ENCODE measurements at regions not wholly inside any gene's neighbourhood (a gene's known extent, or its start where the extent isn't known, plus 50 kb on each side); places are given as distances from the start of the nearest gene placed in this dataset.
"Not testable (repeated sequence)": the region's sequence is repeated elsewhere in the genome, so short reads cannot be mapped to it uniquely, and the experiment has no call there.

GRCh38 chr20:52434453-52434852 is 242.9 kb upstream of the ZFP64 start:
- DNase-seq (ENCODE audit: low read depth in 2 of 2), result no peak

GRCh38 chr20:52434041-52434425 is 242.5 kb upstream of the ZFP64 start:
- DNase-seq (ENCODE audit: low read depth in 2 of 2), result no peak

- no peak for DNase-seq (ENCODE audit: low read depth in 2 of 2)
These were observed 241.9 kb upstream of the ZFP64 start for GRCh38 chr20:52433326-52434040.

- DNase-seq (ENCODE audit: low read depth in 2 of 2), result no peak
These were observed 241.2 kb upstream of the ZFP64 start for GRCh38 chr20:52432740-52433139.

- DNase-seq (ENCODE audit: low read depth in 2 of 2), result no peak
These were observed 237.4 kb upstream of the ZFP64 start for GRCh38 chr20:52429029-52429428.

- no peak for DNase-seq (ENCODE audit: low read depth in 2 of 2)
These were observed 236.4 kb upstream of the ZFP64 start for GRCh38 chr20:52427960-52428359.

- DNase-seq (ENCODE audit: low read depth in 2 of 2), result no peak
These were observed 235.3 kb upstream of the ZFP64 start for GRCh38 chr20:52426856-52427255.

- no peak for DNase-seq (ENCODE audit: low read depth in 2 of 2)
These were observed 234.1 kb upstream of the ZFP64 start for GRCh38 chr20:52425701-52426100.

- no peak for DNase-seq (ENCODE audit: low read depth in 2 of 2)
These were observed 233.7 kb upstream of the ZFP64 start for GRCh38 chr20:52425253-52425652.

GRCh38 chr20:52424357-52424942 is 232.9 kb upstream of the ZFP64 start:
- not testable (repeated sequence) for DNase-seq (ENCODE audit: low read depth in 2 of 2)

- not testable (repeated sequence) for DNase-seq (ENCODE audit: low read depth in 2 of 2)
These were observed 232.1 kb upstream of the ZFP64 start for GRCh38 chr20:52423536-52424140.

GRCh38 chr20:52422574-52423336 is 231.2 kb upstream of the ZFP64 start:
- DNase-seq (ENCODE audit: low read depth in 2 of 2), result no peak

- no peak for DNase-seq (ENCODE audit: low read depth in 2 of 2)
These were observed 229.2 kb upstream of the ZFP64 start for GRCh38 chr20:52420805-52421204.

GRCh38 chr20:52419205-52419604 is 227.6 kb upstream of the ZFP64 start:
- DNase-seq (ENCODE audit: low read depth in 2 of 2), result no peak

GRCh38 chr20:52416953-52417352 is 225.4 kb upstream of the ZFP64 start:
- no peak for DNase-seq (ENCODE audit: low read depth in 2 of 2)

- DNase-seq (ENCODE audit: low read depth in 2 of 2), result no peak
These were observed 220.0 kb upstream of the ZFP64 start for GRCh38 chr20:52411611-52412010.

GRCh38 chr20:52410731-52411234 is 219.2 kb upstream of the ZFP64 start:
- no peak for DNase-seq (ENCODE audit: low read depth in 2 of 2)

GRCh38 chr20:52410182-52410647 is 218.6 kb upstream of the ZFP64 start:
- DNase-seq (ENCODE audit: low read depth in 2 of 2), result no peak

GRCh38 chr20:52405986-52406385 is 214.4 kb upstream of the ZFP64 start:
- DNase-seq (ENCODE audit: low read depth in 2 of 2), result no peak

GRCh38 chr20:52405417-52405816 is 213.8 kb upstream of the ZFP64 start:
- no peak for DNase-seq (ENCODE audit: low read depth in 2 of 2)

GRCh38 chr20:52404671-52405070 is 213.1 kb upstream of the ZFP64 start:
- no peak for DNase-seq (ENCODE audit: low read depth in 2 of 2)

GRCh38 chr20:52402950-52403349 is 211.4 kb upstream of the ZFP64 start:
- DNase-seq (ENCODE audit: low read depth in 2 of 2), result no peak

All from stimulated activated CD8-positive, alpha-beta memory T cell treated with anti-CD3 and anti-CD28 coated beads, Interleukin-2, amount 100 ng/mL, for 48 hours (primary cell).